IPS DF 19.7 (cell line): ENCODE measurements at regions not wholly inside any gene's neighbourhood (a gene's known extent, or its start where the extent isn't known, plus 50 kb on each side); places are given as distances from the start of the nearest gene placed in this dataset.

ENCODE experiments used
- DNase-seq: peaks from one replicate; pipeline ENCODE4 v3.0.0-alpha.2; 2013; ENCODE audit warnings: low read depth, low spot score

DNA sequence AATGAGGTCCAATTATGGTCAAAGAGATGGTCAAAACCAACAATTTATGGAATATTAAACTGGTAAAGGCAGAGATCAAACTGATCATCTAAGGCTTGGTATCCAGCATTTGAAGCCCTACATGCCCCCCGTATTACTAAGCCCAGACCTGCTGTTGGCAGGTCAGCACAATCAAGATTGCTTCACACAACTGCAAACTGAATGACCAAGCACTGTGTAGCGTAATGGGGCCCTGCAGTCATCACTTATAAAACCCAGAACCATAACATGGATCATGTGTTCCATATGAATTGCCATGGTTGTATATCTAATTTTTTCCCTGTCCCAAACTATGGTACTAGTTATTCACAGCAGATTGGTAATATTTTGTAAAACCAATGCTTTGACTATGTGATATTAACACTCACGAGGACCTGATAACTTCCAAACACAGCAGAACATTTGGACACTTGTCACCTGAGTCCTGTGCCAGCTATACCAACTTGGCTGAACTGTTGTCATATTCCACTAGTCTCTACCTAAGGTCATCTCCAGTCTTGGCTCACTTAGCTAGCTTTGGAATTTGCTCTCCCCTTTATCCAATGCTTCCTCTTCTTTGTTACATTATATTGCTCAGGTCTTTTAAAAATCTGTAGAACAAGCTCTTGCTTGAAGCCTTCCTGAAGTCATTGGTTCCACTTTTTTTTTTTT, 81.7 kb upstream of the HMHB1 start:
- no peak for DNase-seq

DNA sequence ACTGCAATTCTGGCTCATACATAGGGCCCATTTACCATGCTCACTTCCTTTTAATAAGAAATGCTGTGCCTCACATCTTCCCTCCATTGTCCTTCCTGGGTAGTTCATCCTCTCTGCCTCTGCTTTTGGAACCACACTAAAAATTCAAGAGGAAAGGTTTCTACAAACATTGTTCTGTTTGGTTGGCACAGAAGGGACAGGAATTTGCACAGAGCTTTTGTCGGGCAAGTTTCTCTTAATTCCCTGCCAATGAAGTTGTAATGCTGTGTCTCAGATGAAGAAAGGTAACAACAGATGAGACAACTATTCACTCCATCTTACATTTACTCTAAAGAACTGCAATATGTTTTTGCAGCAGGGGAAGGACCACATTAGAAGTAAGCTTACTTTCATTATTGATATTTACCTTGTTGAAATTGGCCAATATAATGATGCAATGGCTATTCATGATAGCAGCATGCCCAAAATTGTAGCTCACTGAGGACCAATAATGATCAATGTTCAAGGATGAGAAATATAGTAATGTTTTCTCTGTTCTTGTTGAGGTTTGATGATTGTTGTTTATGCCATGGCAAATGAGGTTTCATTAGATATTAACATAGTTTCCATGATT, 82.5 kb upstream of the HMHB1 start:
- no peak for DNase-seq

DNA sequence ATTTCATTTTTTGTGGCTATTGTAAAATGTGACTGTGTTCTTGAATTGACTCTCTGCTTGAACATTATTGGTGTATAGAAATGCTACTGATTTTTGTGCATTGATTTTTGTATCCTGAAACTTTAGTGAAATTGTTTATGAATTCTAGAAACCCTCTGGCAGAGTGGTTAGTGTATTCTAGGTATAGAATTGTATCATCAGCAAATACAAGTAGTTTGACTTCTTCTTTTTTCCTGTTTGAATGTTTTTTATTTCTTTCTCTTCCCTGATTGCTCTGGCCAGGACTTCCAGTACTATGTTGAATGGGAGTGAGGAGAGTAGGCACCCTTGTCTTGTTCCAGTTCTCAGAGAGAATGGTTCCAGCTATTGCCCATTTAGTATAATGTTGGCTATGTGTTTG, 88.8 kb upstream of the HMHB1 start:
- DNase-seq = no peak

DNA sequence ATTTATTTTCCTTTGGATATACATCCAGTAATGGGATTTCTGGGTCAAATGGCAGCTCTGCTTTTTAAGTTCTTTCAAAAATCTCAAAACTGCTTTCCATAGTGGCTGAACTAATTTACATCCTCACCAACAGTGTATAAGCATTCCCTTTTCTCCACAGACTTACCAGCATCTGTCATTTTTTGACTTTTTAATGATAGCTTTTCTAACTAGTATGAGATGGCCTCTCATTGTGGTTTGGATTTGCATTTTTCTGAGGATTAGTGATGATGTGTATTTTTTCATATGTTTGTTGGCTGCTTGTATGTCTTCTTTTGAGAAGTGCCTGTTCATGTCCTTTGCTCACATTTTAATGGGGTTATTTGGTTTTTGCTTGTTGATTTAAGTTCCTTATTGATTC, 90.0 kb upstream of the HMHB1 start:
- no peak for DNase-seq

DNA sequence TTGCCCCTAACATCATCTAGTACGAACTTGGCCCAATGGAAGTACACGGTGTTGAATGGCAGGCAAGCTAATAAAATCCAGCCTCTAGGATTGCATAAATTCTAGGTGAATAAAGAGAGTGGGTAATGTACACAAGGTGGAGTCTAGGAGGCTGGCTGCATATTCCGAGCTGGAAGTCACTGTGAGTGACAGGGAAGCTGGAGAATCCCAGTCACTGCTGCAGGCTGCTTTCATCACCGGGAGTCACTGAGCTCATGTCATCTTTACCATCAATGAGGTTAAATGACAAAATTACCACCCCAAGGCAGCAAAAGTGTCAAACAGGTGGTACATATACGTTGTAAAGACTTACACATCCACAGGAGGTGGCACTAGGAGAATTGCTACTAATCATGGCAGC, 91.3 kb upstream of the HMHB1 start:
- DNase-seq = no peak

DNA sequence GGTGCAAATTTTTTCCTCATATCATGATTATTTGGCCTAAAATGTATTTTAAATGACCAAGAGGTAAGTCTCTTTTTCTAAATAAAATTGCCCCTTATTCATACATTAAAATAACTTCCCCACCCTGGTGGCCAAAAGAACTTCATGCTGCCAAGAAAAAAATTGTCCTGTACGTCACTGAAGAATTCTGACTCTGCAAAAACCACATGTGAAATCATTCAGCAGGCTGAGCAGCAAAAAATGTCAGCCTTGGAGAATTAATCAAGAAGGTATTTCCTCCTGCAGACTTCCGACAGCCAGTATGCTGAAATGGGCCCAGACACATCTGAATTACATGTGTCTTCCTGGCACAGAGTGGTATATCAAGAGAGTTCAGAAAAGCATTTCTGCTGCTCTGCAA, 94.6 kb upstream of the HMHB1 start:
- DNase-seq = no peak

DNA sequence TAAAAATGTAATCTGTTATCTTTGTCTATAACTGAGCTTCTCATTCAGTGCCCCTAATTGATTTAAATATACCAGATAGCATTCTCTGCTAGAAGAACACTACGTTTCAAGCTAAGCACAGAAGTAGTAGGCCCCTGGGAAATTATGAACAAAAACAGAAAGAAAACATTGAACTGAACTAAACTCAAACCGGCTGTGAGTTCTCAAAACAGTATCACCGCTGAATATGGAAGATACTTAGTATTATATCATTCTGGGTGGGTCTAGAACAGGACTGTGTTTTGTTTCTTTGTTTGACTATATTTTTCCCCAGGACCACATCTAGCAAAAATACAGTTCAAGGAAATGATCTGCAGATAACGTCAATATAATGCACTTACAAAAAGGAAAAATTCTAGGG, 95.1 kb upstream of the HMHB1 start:
- no peak for DNase-seq

DNA sequence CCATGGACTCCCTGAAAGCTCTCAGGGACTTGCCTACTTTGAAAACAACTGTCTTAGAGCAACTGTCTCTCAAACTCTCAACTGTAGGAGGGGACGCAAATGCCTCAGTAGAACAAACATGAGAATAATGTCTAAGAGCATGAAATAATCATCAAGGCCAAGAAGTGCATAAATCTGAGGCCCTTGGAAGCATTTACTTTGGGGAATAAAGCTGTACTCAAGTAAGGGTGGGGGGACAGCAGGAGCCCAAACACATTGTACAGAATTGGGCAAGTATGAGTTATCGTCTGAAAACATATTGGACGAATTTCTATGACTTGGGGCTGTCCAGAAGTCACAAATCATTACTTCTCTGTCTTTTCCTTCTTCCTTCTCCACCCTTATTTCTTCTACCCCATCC, 96.3 kb upstream of the HMHB1 start:
- no peak for DNase-seq

DNA sequence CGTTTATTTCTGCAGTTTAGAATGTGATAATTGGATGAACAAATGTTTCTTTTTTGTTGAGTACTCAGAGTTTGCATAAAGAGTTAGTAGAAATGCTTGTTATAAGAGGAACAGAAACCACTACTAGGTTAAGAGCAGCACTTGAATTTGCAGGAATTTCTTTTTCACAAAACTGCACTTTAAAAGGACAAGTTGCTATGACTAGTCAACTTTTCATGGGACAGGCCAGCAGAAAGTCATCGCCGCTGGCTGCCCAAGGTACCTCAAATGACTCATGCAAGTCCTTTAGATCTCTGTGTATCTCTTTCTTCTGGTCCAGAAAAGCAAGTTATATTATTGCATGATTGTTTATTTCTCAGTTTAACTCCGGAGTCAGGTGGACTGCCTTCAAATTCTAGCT, 97.3 kb upstream of the HMHB1 start:
- DNase-seq = no peak

DNA sequence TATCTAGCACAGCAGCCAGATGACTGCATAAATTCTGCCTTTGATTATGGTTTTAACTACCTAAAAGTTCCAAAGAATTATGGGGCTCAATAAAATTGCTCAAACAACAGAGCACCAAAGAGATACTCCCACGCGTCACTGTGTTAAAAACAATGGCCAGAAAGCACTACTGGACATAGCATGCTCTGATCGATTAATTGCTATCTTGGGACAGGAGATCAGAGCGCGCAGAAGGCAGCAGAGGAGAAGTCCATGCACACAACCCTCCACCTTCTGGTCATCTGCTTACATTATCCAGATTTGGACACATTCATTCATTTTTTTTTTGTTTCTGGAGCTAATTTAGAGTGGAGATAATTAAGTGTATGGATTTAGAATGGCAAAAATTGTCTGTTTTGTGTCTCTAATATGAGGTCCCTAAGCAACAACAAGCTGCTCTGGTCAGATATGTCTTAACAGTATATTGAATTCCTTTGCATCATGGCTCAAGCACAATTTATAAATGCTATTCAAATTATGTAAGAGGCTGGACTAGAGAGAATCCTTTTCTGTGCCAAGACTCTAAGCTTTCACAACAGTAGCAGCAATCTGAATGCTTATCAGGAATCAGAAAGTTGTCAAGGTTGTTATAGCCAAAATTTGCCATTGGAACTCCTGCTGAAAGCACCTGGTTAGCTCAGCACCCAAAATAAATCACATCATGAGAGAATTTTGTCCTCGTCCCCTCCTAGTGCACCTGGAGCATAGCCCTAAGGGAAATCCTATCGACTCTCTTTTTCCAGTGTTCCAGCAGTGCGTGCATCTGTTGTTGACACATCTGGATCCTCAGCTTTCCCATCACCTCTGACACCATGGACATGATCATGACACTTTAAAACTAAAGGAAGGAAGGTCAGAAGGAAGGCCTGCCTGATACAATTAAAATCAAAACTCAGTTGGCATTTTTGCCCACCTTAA, 98.6 kb upstream of the HMHB1 start:
- DNase-seq = no peak

DNA sequence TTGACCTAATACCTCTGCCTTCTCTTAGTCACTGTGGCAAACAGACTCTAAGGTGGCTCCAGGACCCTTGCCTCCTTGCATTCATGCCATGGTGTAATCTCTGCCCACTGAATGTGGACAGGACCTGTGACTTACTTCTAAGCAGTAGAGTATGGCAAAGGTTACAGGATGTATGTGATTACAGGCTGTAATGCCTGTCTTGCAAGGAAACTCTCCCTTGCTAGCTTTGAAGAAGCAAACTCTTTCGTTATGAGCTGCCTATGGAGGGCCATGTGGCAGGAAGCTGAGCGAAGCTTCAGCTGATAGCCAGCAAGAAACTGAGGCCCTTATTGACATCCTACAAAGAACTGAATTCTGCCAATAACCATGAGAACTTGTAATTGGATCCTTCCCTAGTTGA, 103.3 kb upstream of the HMHB1 start:
- DNase-seq = no peak

DNA sequence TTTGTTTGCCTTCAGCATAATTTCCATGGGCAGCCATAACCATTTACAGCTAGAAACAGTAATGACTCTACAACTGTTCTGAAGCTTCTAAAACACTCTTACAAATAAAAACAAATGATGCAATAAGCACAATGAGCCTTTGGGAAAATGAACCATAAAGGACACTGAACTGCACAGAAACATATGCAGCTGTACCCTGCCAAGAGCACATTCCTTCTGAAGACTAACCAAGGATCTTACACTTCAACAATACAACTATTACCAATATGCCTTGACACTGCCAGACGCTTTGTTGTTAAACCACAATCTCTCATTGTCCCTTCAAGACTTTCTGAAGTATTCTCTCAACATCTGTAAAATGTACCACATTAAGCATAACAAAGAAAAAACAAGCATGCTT, 104.2 kb upstream of the HMHB1 start:
- no peak for DNase-seq

DNA sequence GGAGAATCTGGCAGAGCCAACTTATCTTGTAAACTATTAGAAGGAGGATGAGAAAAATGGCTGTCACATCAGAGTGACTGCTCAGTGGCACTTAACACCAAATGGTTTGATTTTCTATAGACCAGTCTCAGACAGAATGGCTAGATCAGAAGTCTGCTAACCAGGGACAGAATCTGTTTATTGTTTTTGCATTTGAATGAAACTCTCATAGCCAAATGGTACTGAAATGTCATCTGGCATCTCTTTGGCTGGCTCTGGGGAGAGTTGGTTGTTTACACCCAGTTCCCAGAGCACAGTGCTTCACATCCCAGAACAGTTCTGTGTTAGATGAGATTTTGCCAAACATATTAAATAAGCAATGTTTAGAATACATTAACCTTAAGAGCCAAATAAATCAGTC, 106.6 kb upstream of the HMHB1 start:
- DNase-seq = no peak

DNA sequence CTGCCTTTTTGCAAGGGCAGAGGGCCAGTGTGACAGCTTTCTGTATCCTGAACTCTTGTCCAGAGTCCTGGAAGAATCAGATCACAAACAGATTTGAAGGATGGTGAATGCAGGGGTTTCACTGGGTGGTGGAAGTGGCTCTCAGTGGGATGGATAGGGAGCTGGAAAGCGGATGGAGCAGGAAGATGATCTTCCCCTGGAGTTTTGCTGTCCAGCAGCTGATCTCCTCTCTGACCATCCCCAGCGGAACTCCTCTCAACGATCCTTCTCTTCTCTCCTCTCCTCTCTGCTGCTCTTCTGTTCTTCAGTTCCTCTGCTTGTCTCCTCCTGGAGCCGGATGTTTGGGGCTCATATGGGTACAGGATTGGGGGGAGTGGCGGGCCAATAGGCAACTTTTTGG, 108.3 kb upstream of the HMHB1 start:
- DNase-seq = no peak

DNA sequence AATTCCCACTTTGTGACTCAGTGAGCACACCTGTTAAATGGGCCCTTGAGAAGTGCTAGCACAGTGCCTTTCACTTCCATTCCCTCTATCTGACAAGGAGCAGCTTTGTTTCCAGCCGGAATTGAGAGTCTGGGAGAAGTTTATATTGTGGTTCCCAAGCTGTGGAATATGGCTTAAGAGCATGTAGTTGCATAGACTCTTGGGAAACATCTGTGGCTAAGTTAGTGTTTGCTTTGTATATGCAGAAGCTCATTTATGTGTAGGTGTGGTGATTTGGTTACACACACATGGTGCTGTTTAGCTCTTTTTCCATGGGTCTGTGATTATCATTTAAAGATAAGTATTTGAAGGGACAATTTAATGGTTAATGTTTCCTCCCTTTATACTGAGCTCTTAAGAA, 110.5 kb upstream of the HMHB1 start:
- DNase-seq = no peak

DNA sequence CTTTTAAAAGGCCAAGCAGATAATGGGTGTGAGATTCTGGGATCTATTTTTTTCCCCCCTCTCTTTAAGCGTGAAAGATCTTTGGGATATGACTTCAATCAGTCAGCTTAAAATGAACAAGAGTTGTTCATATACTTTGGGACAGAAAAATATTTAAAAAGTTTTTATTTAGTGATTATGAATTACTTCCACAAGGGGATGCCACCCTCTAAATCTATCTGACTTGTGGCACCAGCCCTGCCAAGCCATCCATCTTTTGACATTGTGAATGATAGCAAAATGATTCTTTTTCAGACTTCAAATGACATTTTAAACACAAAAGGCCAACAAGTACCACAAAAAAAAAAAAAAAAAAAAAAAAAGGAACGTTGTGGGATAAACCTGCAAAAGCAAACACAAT, 111.0 kb upstream of the HMHB1 start:
- DNase-seq = no peak

DNA sequence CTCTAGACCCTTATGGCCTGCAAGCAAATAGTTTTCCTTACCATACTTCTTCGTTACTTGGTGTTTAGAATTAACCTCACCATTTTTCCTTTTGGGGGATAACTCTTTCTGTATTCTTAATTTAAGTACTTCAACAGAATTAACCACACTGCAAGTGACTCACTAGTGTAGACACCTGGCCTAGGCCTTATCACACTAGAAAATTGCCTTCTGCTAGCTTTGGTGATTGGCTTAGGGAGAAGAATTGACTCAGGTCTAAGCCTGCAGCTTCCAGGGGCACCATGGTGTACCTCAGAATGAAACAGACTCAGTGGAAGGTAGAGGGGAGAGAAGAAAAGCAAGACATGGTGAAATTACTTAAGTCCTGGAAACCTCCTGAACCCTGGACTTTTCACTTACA, 112.8 kb upstream of the HMHB1 start:
- no peak for DNase-seq

DNA sequence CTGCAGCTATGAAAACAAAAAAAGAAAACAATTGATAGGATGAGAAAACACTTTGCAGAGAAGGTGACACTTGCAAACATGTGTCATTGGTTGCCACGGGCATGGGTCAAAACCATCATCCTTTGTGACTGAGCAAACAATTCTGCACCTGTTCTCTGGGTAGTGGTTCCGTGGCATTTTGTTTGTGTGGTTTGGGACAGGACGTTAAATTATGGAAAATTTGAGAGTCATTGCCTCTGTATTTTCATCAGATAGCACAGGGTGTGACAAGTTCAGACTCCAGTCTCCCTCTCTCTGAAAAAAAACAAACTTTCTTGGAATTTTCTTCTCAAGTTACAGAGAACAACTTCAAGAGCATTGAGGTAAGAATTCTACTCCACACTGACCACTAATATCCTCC, 113.4 kb upstream of the HMHB1 start:
- DNase-seq = no peak

DNA sequence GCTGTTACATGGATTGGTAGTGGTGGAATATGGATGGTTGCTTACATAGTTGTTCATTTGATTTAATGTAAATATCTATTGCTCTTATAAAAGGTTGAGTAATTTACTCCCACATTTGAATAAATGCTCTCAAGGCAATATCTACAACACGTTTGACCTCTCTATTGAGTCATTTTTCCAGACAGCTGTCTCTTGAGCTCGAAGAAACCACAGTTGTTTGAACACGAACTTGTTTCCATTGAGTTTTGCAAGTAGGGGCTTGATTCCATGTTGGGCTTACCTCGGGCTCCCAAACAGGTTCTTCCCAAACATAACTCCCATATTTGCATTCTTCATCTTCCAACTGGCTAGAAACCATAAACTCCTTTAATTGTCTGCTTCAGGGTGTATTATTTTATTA, 115.0 kb upstream of the HMHB1 start:
- DNase-seq = no peak

DNA sequence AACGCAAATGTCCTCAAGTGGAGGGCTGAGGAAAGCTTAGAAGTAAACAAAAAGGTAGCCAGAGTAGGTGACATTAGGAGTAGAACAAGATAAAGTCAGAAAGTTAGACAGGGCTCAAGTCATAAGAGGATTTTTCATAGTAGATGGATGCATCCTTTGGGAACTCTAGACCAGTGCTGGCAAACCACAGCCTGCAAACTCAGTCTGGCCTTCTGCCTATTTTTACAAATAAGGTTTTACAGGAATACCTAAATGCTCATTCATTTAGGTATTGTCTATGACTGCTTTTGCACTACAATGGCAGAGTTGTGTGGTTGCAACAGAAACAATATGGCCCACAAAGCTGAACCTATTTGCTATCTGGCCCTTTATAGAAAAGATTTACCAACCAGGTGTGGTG, 116.0 kb upstream of the HMHB1 start:
- no peak for DNase-seq

DNA sequence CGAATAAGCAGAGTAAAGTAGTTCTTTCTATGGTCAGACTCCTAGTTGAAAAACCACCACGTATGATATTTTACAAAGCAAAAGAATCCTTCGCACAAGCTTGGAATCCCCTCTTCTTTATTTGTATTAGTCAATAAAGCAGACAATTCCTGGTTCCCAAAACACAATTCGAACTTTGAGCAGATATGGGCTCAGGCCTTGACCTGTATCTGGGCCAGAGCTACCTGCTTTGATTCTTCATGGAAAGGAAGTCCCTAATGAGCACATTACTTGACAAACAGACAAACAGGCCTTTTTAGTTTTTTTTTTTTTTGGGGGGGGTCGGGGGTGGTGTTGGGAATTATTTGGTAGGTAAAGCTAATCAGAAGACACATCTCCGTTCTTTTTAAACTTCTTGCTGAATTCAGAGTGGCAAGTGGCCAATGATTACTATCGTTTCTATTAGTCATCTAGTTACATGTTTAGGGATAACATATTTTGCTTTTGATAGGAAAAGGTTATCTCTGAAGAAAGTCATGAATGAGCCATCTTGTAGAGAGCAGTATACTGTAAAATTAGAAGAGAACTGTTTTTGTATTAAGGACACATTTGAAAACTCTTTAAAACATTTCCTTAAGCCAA, 116.6 kb upstream of the HMHB1 start:
- no peak for DNase-seq

DNA sequence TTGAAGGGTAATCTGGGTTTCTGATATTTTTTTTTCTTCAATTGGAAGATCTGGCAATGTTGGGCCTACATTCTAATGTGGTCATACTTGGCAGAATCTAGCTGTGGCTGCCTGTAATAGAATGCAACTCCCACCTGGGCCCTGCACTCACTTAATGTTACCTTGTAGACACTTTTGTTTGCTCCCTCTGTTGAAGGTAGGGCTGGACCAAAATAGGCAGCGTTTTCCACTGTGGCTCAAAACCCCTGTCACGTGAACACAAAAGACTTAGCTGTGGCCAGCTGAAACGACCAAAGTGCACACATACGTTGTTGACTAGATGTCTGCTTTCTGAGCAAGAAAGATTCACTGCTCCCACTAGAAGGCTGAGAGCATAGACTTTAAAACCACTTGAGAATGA, 117.6 kb upstream of the HMHB1 start:
- DNase-seq = no peak
